Panc1 (cell line): ENCODE measurements at regions not wholly inside any gene's neighbourhood (a gene's known extent, or its start where the extent isn't known, plus 50 kb on each side); places are given as distances from the start of the nearest gene placed in this dataset.

Experiments used
- POLR2AphosphoS5 ChIP-seq: IDR thresholded peaks from 2 replicates; pipeline ENCODE4 v1.6.1; 2012; ENCODE audit warnings: mild to moderate bottlenecking, low read depth, low read length, moderate library complexity
- TF ChIP-seq, protein P1 (sequence below): fragments of 450-650 bp; IDR thresholded peaks from 2 replicates; pipeline ENCODE4 v1.5.1; 2017; ENCODE audit warnings: mild to moderate bottlenecking

DNA sequence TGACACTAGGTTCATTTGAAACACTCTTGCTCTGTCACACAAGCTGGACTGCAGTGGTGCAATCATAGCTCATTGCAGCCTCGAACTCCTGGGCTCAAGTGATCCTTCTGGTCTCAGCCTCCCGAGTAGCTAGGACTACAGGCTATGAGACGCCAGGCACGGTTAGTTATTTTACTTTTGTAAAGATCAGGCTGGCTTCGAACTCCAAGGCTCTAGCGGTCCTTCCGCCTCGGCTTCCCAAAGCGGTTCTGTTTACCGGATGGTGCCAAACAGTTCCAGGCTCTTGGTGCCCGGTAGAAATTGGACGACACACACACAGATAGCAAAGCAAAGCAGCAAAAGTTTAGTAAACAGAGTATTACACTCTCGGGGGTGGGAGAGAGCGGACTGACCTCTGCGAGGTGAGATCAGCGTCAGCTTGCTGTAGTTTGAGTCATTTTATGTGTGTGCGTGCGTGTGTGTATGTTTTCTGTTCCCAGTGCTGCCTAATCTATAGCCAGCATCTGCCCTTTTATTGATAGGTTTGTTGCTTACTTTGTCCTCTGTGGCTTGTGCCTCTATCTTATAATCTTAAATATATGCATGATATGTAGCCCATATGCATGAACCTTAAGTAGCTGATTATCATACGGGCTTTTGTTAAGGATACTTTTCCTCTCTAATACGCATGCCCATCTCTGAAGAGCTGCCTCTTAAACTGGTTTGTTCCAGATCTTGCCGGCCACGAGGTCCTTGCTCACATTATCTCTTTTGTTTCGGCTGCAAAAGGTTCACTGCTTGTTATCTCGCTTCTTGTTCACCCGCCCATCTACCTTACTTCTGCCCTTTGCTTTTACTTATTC, 75.2 kb downstream of the OR2B2 start:
- peak; percentile 32 for TF ChIP-seq POLR2AphosphoS5
- TF ChIP-seq, protein P1, sequence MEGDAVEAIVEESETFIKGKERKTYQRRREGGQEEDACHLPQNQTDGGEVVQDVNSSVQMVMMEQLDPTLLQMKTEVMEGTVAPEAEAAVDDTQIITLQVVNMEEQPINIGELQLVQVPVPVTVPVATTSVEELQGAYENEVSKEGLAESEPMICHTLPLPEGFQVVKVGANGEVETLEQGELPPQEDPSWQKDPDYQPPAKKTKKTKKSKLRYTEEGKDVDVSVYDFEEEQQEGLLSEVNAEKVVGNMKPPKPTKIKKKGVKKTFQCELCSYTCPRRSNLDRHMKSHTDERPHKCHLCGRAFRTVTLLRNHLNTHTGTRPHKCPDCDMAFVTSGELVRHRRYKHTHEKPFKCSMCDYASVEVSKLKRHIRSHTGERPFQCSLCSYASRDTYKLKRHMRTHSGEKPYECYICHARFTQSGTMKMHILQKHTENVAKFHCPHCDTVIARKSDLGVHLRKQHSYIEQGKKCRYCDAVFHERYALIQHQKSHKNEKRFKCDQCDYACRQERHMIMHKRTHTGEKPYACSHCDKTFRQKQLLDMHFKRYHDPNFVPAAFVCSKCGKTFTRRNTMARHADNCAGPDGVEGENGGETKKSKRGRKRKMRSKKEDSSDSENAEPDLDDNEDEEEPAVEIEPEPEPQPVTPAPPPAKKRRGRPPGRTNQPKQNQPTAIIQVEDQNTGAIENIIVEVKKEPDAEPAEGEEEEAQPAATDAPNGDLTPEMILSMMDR = no peak
